ENCODE measurements at regions not wholly inside any gene's neighbourhood (a gene's known extent, or its start where the extent isn't known, plus 50 kb on each side); places are given as distances from the start of the nearest gene placed in this dataset.

GRCh38 chr1:116259663-116260062 lies 113.4 kb upstream of the ATP1A1 start:
- ChIA-PET CTCF (no interaction called here), POLR2A (ENCODE audit: unreplicated experiment) (no interaction called here)
- Histone ChIP-seq H3K4me3 (ENCODE audit: low read length) (no peak overlapping the region), H3K9ac (ENCODE audit: low read length) (no peak overlapping the region), H3K4me1 (ENCODE audit: insufficient read depth, low read length) (no peaks in the 10 kb centered on the region), H3K4me2 (ENCODE audit: low read length) (no peak overlapping the region), H3K9me3 (ENCODE audit: low read length) (no peaks in the 10 kb centered on the region), H3K27ac (ENCODE audit: low read length) (no peak overlapping the region), H3K79me2 (ENCODE audit: low read length) (no peaks in the 10 kb centered on the region), H2AFZ (ENCODE audit: low read length) (no peak overlapping the region), H3F3A (ENCODE audit: low read length, unreplicated experiment) (no peaks in the 10 kb centered on the region), H4K20me1 (ENCODE audit: low read length) (no peaks in the 10 kb centered on the region), H3K36me3 (ENCODE audit: low read depth, low read length) (no peaks in the 10 kb centered on the region), H3K27me3 (ENCODE audit: low read length) (peaks cover 14% of the 10 kb centered on the region; the same call in 1 of the 2 replicates), H3K9me2 (replicated peaks; ENCODE audit: low read length) (no peaks in the 10 kb centered on the region)
- DNase-seq (no peak), ATAC-seq (no peak)
- BruUV-seq (replicated peaks): no TSS peak
- intact Hi-C loops (cut with micrococcal nuclease): no loop called here
- no peak for TF ChIP-seq EZH2phosphoT487 (IDR thresholded peaks at IDR 0.05; ENCODE audit: borderline replicate concordance, low read length)
- no peak for TF ChIP-seq EZH2 (IDR thresholded peaks at IDR 0.05; ENCODE audit: low read length, unreplicated experiment)
- TF ChIP-seq, protein P1, sequence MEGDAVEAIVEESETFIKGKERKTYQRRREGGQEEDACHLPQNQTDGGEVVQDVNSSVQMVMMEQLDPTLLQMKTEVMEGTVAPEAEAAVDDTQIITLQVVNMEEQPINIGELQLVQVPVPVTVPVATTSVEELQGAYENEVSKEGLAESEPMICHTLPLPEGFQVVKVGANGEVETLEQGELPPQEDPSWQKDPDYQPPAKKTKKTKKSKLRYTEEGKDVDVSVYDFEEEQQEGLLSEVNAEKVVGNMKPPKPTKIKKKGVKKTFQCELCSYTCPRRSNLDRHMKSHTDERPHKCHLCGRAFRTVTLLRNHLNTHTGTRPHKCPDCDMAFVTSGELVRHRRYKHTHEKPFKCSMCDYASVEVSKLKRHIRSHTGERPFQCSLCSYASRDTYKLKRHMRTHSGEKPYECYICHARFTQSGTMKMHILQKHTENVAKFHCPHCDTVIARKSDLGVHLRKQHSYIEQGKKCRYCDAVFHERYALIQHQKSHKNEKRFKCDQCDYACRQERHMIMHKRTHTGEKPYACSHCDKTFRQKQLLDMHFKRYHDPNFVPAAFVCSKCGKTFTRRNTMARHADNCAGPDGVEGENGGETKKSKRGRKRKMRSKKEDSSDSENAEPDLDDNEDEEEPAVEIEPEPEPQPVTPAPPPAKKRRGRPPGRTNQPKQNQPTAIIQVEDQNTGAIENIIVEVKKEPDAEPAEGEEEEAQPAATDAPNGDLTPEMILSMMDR (conservative IDR thresholded peaks at IDR 0.05; ENCODE audit: low read depth, low read length): no peak

- TF ChIP-seq, protein P1 (conservative IDR thresholded peaks at IDR 0.05; ENCODE audit: low read depth, low read length): no peak
- no peak for TF ChIP-seq EZH2 (IDR thresholded peaks at IDR 0.05; ENCODE audit: low read length, unreplicated experiment)
- no peak for TF ChIP-seq EZH2phosphoT487 (IDR thresholded peaks at IDR 0.05; ENCODE audit: borderline replicate concordance, low read length)
- Histone ChIP-seq H3K4me3 (ENCODE audit: low read length) (no peak overlapping the region), H4K20me1 (ENCODE audit: low read length) (no peaks in the 10 kb centered on the region), H3K4me2 (ENCODE audit: low read length) (no peak overlapping the region), H3K36me3 (ENCODE audit: low read depth, low read length) (no peaks in the 10 kb centered on the region), H3K27me3 (ENCODE audit: low read length) (peaks cover 14% of the 10 kb centered on the region; the same call in 1 of the 2 replicates), H3K9ac (ENCODE audit: low read length) (no peak overlapping the region), H3K79me2 (ENCODE audit: low read length) (no peaks in the 10 kb centered on the region), H2AFZ (ENCODE audit: low read length) (no peak overlapping the region), H3K9me3 (ENCODE audit: low read length) (no peaks in the 10 kb centered on the region), H3K9me2 (replicated peaks; ENCODE audit: low read length) (no peaks in the 10 kb centered on the region), H3K27ac (ENCODE audit: low read length) (no peak overlapping the region), H3F3A (ENCODE audit: low read length, unreplicated experiment) (no peaks in the 10 kb centered on the region), H3K4me1 (ENCODE audit: insufficient read depth, low read length) (no peaks in the 10 kb centered on the region)
- intact Hi-C loops (cut with micrococcal nuclease): no loop called here
- ChIA-PET CTCF (no interaction called here), POLR2A (ENCODE audit: unreplicated experiment) (no interaction called here)
- no peak for ATAC-seq
- BruUV-seq (replicated peaks): no TSS peak
- DNase-seq: no peak
Observed at GRCh38 chr1:116260115-116260514, 112.9 kb upstream of the ATP1A1 start.

DNA sequence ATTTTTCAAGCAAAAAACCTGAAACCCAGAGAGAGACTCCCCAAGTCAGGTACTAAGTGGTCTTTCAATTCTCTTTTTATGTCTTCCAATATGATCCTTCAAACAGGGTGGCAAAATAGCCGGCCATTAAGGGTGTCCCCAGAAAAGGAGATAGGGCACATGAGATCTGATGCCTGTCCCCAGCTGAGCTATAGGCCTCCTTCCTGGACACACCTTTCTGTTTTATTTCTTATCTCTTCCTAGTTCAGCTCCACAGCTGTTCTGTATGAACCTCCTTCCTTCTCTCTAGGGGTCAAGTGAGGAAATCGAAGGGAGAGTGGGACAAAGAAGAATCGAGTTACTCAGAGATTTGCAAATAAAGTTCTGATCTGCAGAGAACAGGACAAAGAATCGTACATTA lies 112.4 kb upstream of the ATP1A1 start:
- Histone ChIP-seq H3F3A (ENCODE audit: low read length, unreplicated experiment) (no peaks in the 10 kb centered on the region), H3K9me3 (ENCODE audit: low read length) (no peaks in the 10 kb centered on the region), H3K4me1 (ENCODE audit: insufficient read depth, low read length) (no peaks in the 10 kb centered on the region), H3K4me2 (ENCODE audit: low read length) (no peak overlapping the region), H3K79me2 (ENCODE audit: low read length) (no peaks in the 10 kb centered on the region), H3K9me2 (replicated peaks; ENCODE audit: low read length) (no peaks in the 10 kb centered on the region), H3K36me3 (ENCODE audit: low read depth, low read length) (no peaks in the 10 kb centered on the region), H2AFZ (ENCODE audit: low read length) (no peak overlapping the region), H3K27me3 (ENCODE audit: low read length) (peaks cover 14% of the 10 kb centered on the region; the same call in 1 of the 2 replicates), H3K27ac (ENCODE audit: low read length) (no peak overlapping the region), H4K20me1 (ENCODE audit: low read length) (no peaks in the 10 kb centered on the region), H3K4me3 (ENCODE audit: low read length) (no peak overlapping the region), H3K9ac (ENCODE audit: low read length) (no peak overlapping the region)
- no TSS peak for BruUV-seq (replicated peaks)
- no peak for ATAC-seq
- POLR2A ChIA-PET (ENCODE audit: unreplicated experiment): no interaction called here
- intact Hi-C loops (cut with micrococcal nuclease): no loop called here
- DNase-seq: no peak
- CTCF ChIA-PET: no interaction called here
- TF ChIP-seq EZH2 (IDR thresholded peaks at IDR 0.05; ENCODE audit: low read length, unreplicated experiment) (no peak), EZH2phosphoT487 (IDR thresholded peaks at IDR 0.05; ENCODE audit: borderline replicate concordance, low read length) (no peak)
- TF ChIP-seq, protein P1 (conservative IDR thresholded peaks at IDR 0.05; ENCODE audit: low read depth, low read length): no peak

Data from PC-3 (cell line).